ENCODE measurements at regions not wholly inside any gene's neighbourhood (a gene's known extent, or its start where the extent isn't known, plus 50 kb on each side); places are given as distances from the start of the nearest gene placed in this dataset.
"Not testable (repeated sequence)": the region's sequence is repeated elsewhere in the genome, so short reads cannot be mapped to it uniquely, and the experiment has no call there.

DNA sequence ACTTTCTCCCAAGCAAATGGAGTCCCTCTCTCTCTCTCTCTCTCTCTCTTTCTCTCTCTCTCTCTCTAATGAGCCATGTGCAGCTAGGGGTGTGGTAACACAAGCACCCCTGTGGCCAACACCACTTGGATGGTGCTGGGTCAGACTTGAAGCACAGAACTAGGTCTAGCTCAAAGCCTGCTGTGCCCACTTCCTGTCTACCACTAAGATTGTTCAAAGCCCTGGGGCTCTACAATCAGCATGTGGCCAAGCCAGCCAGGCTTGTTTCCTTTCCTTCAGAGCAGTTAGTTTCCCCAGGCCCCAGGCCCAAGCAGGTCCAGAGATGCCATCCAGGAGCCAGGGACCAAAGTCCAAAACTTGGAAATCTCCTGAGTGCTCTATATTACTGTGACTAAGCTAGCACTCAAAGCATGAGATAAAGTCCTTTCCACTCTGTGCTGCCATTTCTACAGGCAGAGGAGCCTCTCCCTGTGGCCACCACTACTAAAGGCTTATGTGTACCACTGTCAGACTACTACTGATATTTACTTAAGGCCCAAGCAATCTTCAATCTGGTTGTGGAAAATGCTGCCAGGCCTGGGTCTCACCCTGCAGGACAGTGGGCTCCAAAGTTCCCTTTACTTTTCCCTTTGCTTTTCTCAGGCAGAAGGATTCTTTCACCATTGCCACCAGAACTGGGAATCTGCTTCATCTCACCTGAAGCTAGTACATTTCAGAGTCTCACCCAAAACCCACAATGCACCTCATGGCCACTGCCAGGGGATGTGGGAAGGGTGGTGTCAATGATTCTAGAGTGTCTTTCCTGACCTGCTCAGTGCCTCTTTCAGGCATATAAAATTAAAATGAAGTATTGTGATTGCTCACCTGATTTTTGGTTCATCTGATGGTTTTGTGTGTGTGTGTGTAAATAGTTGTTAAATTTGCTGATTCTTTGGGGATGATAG lies 999.5 kb downstream of the NCAM2 start:
- no peak for DNase-seq (ENCODE audit: low read depth in 2 of 2)

DNA sequence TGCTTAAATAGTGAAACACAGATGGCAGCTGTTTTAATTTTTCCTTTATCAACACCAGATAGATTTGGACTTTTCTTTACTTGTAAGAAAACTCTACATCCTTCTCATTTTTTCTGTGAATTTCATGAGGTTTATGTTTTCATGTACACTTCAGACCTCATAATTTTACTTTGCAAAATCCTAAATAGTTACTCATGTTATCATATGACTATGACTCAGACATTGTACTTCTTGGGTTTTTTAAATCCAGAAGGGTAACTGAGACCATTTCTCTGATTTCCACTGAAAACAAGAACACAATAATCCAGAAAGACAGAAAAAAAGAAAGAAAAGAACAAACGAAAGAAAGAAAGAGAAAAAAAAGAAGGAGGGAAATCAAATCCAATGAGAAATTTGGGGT lies 1021.6 kb downstream of the NCAM2 start:
- no peak for DNase-seq (ENCODE audit: low read depth in 2 of 2)

DNA sequence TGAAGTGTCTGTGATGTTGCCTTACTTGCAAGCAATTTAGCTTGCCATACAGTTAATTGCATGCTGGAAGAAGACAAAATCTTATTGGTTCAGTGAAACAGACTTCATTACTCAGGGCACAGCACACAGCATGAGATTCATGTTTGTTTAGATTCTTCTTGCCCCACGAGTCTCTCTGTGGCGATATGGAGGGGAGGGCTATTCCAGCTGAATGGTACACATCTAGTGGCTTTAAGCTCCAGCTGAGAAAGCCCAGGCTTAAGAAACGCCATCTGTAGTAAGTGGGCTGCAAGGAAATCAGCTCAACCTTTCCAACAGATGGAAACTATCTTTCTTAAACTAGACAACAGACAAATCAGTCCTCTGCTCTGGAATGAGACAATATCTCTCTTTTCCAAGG lies 1022.0 kb downstream of the NCAM2 start:
- DNase-seq (ENCODE audit: low read depth in 2 of 2): no peak

GRCh38 chr21:22023896-22024295 lies 1025.7 kb downstream of the NCAM2 start:
- DNase-seq (ENCODE audit: low read depth in 2 of 2): not testable (repeated sequence)

- no peak for DNase-seq (ENCODE audit: low read depth in 2 of 2)
Observed at GRCh38 chr21:22044431-22044830, 1046.2 kb downstream of the NCAM2 start.

DNA sequence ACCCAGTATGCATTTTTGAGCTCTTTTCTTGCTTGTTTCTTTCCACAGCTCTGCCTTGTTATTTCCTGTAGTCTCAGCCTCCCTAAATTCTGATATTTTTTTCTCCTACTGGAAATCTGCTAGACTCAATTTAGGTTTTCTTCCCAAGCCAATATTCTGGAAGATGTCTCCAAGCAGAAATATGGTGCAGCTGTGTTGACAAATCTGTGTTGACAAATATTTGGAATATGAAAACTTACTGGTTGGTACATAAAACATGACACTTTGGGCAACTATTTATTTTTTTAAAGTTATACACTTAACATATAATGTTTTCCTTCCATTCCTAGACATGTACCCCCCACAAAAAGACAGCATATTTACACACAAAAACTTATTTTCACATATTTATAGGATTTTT lies 1048.4 kb downstream of the NCAM2 start:
- DNase-seq (ENCODE audit: low read depth in 2 of 2): no peak

GRCh38 chr21:22056904-22057303 lies 1058.7 kb downstream of the NCAM2 start:
- no peak for DNase-seq (ENCODE audit: low read depth in 2 of 2)

DNA sequence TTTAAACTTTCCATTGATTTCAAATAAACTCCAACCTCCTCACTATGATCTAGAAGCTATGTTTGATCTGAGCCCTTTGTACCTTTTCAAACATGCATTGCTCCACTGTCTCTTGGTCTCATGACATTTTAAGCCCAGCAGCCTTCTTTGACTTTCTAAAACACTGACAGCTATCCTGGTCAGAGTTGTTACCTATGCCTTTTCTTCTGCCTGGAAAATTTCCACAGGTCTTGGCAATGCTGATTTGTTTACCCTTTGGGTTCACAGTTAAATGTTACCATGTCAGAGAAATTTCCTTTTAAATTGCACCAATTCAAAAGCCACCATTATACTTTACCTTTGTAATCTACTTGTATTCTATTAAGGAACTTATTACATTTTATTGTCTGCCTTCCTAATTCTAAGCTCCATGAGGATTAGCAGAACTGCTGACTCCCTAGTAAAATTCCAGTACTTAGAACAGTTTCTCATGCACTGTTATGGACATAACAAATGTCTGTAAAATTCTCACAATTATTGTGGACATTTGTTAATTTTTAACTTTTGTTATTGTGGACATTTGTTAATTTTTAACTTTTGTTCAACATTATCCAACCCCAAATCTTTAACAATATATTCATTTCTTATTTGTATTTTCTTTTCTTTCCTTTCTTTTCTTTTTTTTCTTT lies 1064.4 kb downstream of the NCAM2 start:
- no peak for DNase-seq (ENCODE audit: low read depth in 2 of 2)

GRCh38 chr21:22063140-22063539 lies 1064.9 kb downstream of the NCAM2 start:
- no peak for DNase-seq (ENCODE audit: low read depth in 2 of 2)

- no peak for DNase-seq (ENCODE audit: low read depth in 2 of 2)
Observed at GRCh38 chr21:22076471-22076870, 1078.3 kb downstream of the NCAM2 start.

DNA sequence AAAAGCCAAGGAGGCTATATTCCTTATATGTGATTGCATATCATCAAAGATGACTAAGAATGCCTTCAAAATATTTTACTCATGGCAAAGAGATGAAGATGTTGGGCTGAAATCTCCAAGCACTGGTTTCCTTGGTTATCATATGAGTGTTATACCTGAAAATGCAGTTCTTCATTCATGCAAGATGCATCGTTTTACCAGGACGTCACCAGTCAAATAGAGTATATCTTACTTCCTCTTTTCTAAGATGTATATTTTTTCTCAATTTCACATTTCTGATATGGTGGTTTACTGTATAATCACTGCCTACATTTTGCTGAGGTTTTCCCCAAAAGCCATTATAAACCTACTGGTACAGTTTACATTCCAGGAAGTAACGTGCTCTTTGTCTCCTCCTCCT lies 1085.7 kb downstream of the NCAM2 start:
- no peak for DNase-seq (ENCODE audit: low read depth in 2 of 2)

GRCh38 chr21:22096314-22096713 lies 1098.1 kb downstream of the NCAM2 start:
- no peak for DNase-seq (ENCODE audit: low read depth in 2 of 2)

GRCh38 chr21:22106720-22107410 lies 1108.7 kb downstream of the NCAM2 start:
- DNase-seq (ENCODE audit: low read depth in 2 of 2): no peak

DNA sequence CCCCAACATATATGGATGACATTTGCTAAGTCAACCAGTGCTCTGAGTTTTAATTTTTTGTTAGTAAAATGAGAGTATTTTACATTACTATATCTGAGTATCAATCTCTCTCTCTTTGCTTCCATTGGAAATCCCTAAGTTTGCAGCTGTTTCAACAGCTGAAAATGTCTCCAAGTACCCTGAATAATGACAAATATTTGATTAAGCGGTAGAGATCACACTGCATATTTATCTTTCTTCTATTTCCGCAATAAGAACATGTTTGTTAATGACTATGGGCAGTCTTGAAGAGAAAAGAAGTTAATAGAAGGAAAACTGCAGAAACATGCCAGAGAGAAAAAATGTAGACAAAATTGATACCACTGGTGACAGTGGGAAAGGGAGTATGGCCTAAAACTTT lies 1117.5 kb downstream of the NCAM2 start:
- no peak for DNase-seq (ENCODE audit: low read depth in 2 of 2)

DNA sequence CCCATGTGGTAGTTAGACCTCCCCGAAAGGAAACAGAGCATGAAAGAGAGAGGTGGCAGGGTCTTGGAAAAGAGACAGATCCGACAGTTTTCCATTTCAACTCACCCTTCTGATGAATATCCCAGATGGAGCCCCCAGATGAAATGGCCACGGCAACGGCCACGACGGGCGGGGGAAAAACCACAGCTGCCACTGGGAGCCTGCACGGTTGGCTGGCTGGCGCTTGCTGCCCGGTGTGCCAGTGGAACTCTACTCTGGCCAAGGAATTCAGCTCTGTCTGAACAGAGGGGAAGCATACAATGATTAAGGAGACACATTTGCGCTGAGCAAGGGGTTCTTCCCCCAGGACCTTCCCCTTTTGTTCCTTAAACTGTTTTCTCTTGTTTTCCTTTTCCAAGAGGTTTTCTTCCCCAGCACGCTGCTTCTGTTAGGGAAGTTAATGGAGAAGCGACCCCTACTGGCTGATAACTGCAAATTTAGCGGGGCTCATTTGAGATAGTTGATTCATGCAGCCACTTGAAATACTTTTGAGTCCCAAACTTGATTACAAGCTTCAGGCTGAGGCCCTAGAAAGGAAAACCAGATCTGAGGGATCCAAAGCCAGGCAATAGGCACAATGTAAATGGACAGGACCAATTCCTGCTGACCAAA lies 1122.5 kb downstream of the NCAM2 start:
- no peak for DNase-seq (ENCODE audit: low read depth in 2 of 2)

GRCh38 chr21:22125581-22125980 lies 1127.4 kb downstream of the NCAM2 start:
- DNase-seq (ENCODE audit: low read depth in 2 of 2): no peak

DNA sequence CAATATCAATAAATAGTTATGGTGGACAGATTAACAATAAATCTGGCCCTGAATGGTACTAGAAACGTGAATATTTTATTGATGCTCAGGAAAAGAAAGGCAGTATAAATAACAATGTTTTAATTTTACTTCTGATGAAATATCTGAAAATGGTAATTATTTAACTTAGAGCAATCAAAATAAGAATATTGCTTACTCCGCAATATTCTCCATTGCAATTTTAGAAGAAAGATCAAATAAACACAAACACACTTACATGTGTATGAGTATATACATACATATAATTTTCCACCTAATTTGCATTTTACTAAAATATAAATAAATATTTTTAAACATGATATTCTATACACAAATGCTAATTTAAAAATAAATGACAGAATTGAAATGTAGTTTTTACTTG lies 1130.5 kb downstream of the NCAM2 start:
- no peak for DNase-seq (ENCODE audit: low read depth in 2 of 2)

DNA sequence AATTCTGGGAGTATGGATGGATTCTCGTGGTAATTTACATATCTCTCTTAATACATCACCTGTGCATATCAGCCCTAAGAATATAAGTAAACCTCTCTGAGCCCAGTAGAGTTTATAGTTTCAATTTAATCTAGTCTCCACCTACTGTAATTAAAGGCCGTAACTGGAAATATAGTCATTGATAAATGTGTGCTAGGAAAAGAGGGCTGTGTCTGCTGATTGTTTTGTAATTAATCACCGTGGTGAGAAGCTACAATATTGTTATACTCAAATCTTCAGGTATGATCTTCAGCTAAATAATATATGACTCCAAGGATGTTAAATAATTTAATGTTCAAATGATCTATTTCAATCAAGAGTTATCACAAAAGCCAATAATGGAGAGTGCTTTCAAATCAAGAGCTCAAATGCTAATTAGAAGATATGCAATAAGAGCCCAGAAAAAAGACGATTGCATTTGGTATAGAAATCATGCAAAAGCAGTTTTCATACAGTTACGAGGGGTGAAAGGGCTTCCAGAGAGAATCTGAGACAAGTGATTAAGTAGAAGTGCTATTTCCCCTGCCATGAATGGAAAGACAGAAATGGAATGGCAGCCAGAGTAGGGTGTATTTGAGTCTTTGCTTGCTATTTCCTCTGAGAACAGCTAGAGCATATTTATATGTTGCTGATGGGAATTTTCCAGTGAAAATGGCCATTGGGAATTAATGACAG lies 1134.3 kb downstream of the NCAM2 start:
- DNase-seq (ENCODE audit: low read depth in 2 of 2): no peak

DNA sequence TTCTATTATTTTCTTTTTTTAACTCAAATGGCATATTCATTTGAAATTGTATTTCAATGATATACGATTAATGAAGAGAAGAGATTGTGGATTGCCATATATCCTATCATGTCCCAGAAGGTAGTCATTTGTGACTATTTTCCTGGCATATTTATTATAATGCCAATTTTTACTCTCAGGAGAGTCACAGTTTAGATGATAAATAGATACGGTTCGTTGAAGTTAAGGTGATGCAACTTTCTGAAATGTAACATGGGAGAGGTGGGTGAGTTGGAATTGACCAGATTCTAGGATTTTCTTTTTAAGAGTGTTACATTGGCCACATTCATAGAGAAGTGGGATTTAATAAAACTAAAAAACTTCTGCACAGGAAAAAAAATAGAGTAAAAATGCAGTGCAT lies 1138.5 kb downstream of the NCAM2 start:
- DNase-seq (ENCODE audit: low read depth in 2 of 2): no peak

GRCh38 chr21:22138297-22139016 lies 1140.2 kb downstream of the NCAM2 start:
- DNase-seq (ENCODE audit: low read depth in 2 of 2): no peak

GRCh38 chr21:22145545-22145944 lies 1147.3 kb downstream of the NCAM2 start:
- DNase-seq (ENCODE audit: low read depth in 2 of 2): no peak

Measured in stimulated activated CD8-positive, alpha-beta memory T cell treated with anti-CD3 and anti-CD28 coated beads, Interleukin-2, amount 100 ng/mL, for 1 hour (primary cell).